ENCODE measurements at regions not wholly inside any gene's neighbourhood (a gene's known extent, or its start where the extent isn't known, plus 50 kb on each side); places are given as distances from the start of the nearest gene placed in this dataset.

DNA sequence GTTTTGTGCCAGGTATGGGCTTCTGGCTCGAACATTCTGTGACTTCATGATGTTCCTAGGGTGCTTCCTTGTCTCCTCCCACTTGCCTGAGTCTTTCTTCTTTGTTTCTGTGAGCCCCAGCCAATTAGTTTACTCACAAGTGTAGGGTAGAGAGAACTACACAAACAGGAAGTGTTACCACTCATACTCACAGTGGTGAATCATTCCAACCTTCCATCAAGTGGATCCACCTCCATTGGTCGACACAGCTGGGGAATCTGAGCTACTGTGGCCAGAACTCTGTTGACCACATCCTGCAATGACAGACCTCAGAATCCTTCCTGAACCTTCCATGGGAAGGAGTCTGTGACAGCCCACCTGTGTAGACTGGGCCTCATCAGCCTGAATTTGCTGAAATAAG, 76.8 kb downstream of the UNC5CL start:
- TF ChIP-seq CTCF (IDR thresholded peaks at IDR 0.05; ENCODE audit: insufficient read depth, low read length, poor library complexity, severe bottlenecking) = no peak
- no peak for TF ChIP-seq EZH2phosphoT487 (conservative IDR thresholded peaks at IDR 0.05; ENCODE audit: low read length)
